ENCODE measurements at regions not wholly inside any gene's neighbourhood (a gene's known extent, or its start where the extent isn't known, plus 50 kb on each side); places are given as distances from the start of the nearest gene placed in this dataset.

- TF ChIP-seq CTCF (IDR thresholded peaks at IDR 0.05) = no peak
- no peak for TF ChIP-seq POLR2A (IDR thresholded peaks at IDR 0.05)
- no peak for TF ChIP-seq POLR2AphosphoS5 (IDR thresholded peaks at IDR 0.05)
These were observed 172.4 kb upstream of the PCDH9 start for GRCh38 chr13:67402546-67402945.
